Activated naive CD8-positive, alpha-beta T cell treated with anti-CD3 and anti-CD28 coated beads for 36 hours (primary cell): ENCODE measurements at regions not wholly inside any gene's neighbourhood (a gene's known extent, or its start where the extent isn't known, plus 50 kb on each side); places are given as distances from the start of the nearest gene placed in this dataset.

ENCODE experiments used
- DNase-seq: peaks from one replicate; pipeline ENCODE4 v3.0.0; 2021
- H3K27ac Mint-ChIP-seq: one replicate; pipeline ENCODE4 v1.8.0; 2022; ENCODE audit warnings: mild to moderate bottlenecking, moderate library complexity, mixed read lengths
- H3K27me3 Mint-ChIP-seq: one replicate; pipeline ENCODE4 v1.8.0; 2022; ENCODE audit warnings: mild to moderate bottlenecking, mixed read lengths
- H3K36me3 Mint-ChIP-seq: one replicate; pipeline ENCODE4 v1.8.0; 2021; ENCODE audit warnings: mild to moderate bottlenecking, mixed read lengths
- H3K4me1 Mint-ChIP-seq: one replicate; pipeline ENCODE4 v1.8.0; 2021; ENCODE audit warnings: mixed read lengths
- H3K4me3 Mint-ChIP-seq: one replicate; pipeline ENCODE4 v1.8.0; 2022; ENCODE audit warnings: mild to moderate bottlenecking, moderate library complexity, mixed read lengths
- H3K9me3 Mint-ChIP-seq: one replicate; pipeline ENCODE4 v1.8.0; 2022; ENCODE audit warnings: mixed read lengths

DNA sequence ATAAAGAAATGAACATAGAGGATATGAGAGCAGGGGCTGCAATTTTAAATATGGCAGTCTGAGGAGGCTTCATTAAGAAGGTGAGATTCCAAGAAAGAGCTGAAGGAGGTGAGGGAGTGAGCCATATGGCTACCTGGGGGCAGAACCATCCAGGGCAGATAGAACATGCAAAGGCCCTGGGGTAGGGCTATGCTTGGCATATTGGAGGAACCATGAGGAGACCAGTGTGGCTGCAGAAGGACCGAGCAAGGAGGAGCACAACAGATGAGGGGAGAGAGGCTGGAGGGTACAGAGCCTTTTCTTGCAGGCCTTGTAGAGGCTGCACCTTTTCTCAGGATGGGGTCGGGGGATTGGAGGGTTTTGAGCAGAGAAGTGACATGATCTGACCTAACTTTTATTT lies 69.5 kb upstream of the GATA6 start:
- Mint-ChIP-seq H3K27ac (no peak overlapping the region), H3K4me1 (no peaks in the 10 kb centered on the region), H3K4me3 (no peak overlapping the region)

DNA sequence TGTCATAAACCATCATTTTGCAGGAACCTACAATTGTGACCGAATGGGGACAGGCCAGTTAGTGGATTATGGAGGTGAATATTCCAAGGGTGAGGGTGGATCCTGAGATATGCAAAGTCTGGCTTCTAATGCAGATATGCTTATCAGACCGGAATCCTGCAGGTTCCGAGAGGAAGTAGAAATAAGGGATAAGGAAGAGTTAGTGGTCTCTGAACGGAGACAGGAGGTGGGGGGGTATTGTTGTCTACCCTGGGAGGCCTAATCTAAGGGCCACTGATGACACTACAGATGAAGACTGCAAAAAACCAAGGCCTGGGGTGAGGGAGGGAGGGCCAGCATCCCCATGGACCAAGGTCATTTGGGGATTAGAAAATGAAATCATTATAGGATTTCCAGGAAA lies 67.7 kb upstream of the GATA6 start:
- no peak overlapping the region for H3K4me3 Mint-ChIP-seq
- no peak for DNase-seq
- no peaks in the 10 kb centered on the region for H3K36me3 Mint-ChIP-seq
- peaks cover 17% of the 10 kb centered on the region for H3K27me3 Mint-ChIP-seq
- H3K9me3 Mint-ChIP-seq = no peaks in the 10 kb centered on the region
- no peaks in the 10 kb centered on the region for H3K4me1 Mint-ChIP-seq
- no peak overlapping the region for H3K27ac Mint-ChIP-seq

More for the DNA sequence above, 69.5 kb upstream of the GATA6 start:
- no peak for DNase-seq
- H3K36me3 Mint-ChIP-seq = no peaks in the 10 kb centered on the region
- peaks cover 17% of the 10 kb centered on the region for H3K27me3 Mint-ChIP-seq
- H3K9me3 Mint-ChIP-seq = no peaks in the 10 kb centered on the region

DNA sequence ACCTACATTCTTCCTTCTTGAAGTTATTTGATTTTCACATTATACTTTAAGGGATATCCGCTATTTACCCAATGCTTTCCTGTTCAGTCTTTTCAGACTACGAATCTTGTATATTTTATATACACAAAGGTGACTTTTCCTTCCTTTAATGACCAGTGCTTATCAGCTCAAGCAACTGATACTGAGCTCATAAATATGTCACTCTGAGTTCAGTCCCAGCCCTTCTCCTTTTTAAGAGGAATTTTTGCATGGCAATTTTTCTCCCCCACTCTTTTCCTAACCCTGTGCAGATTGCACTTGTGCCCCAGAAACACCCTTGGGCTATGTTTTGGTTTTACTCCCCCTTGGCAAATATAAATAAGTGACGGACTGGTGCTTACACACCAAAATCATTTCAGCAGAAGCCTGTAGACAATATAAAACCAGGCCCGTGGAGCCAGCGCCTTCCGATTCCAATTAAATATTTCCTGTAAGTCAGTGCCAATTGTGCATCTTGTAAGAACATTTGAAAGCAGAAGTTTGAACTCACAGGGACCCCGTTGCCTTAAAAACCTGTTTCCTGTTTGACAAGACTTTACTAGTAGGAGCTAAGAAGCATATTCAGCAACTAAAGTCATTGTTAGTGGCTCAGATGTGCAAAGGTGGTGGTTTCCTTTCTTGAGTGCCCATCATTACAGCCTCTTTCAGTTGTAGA lies 66.3 kb upstream of the GATA6 start:
- Mint-ChIP-seq H3K4me1 (no peaks in the 10 kb centered on the region), H3K9me3 (no peaks in the 10 kb centered on the region), H3K4me3 (no peak overlapping the region), H3K27ac (no peak overlapping the region), H3K27me3 (peaks cover 20% of the 10 kb centered on the region), H3K36me3 (no peaks in the 10 kb centered on the region)
- DNase-seq = no peak

GRCh38 chr18:22103647-22104031 lies 65.8 kb upstream of the GATA6 start:
- Mint-ChIP-seq H3K9me3 (no peaks in the 10 kb centered on the region), H3K36me3 (no peaks in the 10 kb centered on the region), H3K27me3 (peaks cover 20% of the 10 kb centered on the region), H3K4me3 (no peak overlapping the region), H3K4me1 (no peaks in the 10 kb centered on the region), H3K27ac (no peak overlapping the region)
- no peak for DNase-seq

- H3K27ac Mint-ChIP-seq = no peak overlapping the region
Measured at GRCh38 chr18:22106536-22107292, 62.7 kb upstream of the GATA6 start.

DNA sequence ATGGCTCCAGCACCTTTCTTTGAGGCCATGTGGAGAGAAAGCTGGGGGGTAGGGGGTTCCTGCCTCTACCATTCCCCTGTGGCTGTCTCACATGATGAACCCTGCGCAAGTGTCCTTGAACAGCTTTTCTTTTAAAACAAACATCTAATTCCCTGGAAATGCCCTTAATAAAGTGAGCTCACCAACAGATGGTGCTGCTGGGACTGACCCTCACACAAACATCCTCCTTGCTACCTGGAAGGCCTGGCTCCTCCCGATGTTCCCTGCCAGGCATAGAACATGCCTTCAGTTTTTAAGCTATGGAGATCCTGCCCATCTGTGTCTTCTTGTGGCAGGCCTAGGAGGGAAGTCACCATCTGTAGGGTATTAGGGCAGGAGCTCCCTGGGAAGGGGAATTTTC lies 60.7 kb upstream of the GATA6 start:
- H3K4me1 Mint-ChIP-seq = no peaks in the 10 kb centered on the region
- H3K36me3 Mint-ChIP-seq = no peaks in the 10 kb centered on the region
- H3K27ac Mint-ChIP-seq = no peak overlapping the region
- H3K9me3 Mint-ChIP-seq = no peaks in the 10 kb centered on the region
- H3K27me3 Mint-ChIP-seq = peaks cover 4% of the 10 kb centered on the region
- DNase-seq = no peak
- no peak overlapping the region for H3K4me3 Mint-ChIP-seq

More at GRCh38 chr18:22106536-22107292, 62.7 kb upstream of the GATA6 start:
- Mint-ChIP-seq H3K4me1 (no peaks in the 10 kb centered on the region), H3K27me3 (peaks cover 14% of the 10 kb centered on the region), H3K36me3 (no peaks in the 10 kb centered on the region), H3K9me3 (no peaks in the 10 kb centered on the region), H3K4me3 (no peak overlapping the region)
- no peak for DNase-seq

DNA sequence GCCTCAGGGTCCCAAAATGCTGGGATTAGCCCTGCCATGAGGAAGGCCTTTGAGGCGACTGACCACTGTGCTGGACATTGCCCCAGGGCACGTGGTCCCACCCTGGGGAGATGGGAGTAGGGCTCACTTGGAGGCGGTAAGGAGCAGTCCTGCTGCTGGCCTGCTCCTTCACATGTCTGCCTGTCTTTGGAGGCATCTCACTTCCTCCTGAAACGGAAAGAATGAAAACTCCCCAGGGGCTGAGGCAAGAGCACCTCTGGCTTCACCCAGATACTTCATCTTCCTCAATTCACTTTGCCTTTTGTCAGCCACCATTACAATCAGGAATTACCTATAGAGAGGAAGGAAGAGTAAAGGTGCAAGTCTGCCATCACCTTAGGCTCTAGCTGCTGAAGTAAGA lies 59.9 kb upstream of the GATA6 start:
- no peaks in the 10 kb centered on the region for H3K9me3 Mint-ChIP-seq
- no peak for DNase-seq
- no peak overlapping the region for H3K27ac Mint-ChIP-seq
- no peak overlapping the region for H3K4me3 Mint-ChIP-seq
- H3K4me1 Mint-ChIP-seq = no peaks in the 10 kb centered on the region
- H3K36me3 Mint-ChIP-seq = no peaks in the 10 kb centered on the region
- H3K27me3 Mint-ChIP-seq = peaks cover 4% of the 10 kb centered on the region

- Mint-ChIP-seq H3K36me3 (no peaks in the 10 kb centered on the region), H3K4me3 (no peak overlapping the region), H3K27ac (no peak overlapping the region), H3K9me3 (no peaks in the 10 kb centered on the region), H3K4me1 (no peaks in the 10 kb centered on the region), H3K27me3 (peaks cover 4% of the 10 kb centered on the region)
- no peak for DNase-seq
Measured at GRCh38 chr18:22110461-22110924, 58.9 kb upstream of the GATA6 start.

DNA sequence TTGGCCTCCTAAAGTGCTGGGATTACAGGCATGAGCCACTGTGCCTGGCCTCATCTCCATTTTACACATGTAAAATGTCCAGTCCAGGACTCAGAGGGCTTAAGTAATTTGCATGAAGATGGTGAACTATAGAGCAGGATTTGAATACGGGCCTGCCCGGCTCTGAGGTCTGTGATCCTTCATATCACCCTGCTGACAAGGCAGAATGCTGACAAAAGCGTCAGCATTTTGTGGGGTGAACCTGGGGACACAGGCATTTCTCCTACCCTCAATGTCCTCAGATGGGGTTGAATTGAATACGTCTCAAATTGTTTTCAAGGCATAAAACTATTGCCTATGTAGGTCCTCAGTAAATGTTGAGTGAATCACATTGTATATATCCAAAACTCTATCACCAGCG lies 57.2 kb upstream of the GATA6 start:
- no peak overlapping the region for H3K4me3 Mint-ChIP-seq
- H3K4me1 Mint-ChIP-seq = no peaks in the 10 kb centered on the region
- DNase-seq = no peak
- no peak overlapping the region for H3K27ac Mint-ChIP-seq
- H3K9me3 Mint-ChIP-seq = no peaks in the 10 kb centered on the region
- peaks cover 4% of the 10 kb centered on the region for H3K27me3 Mint-ChIP-seq
- H3K36me3 Mint-ChIP-seq = no peaks in the 10 kb centered on the region

DNA sequence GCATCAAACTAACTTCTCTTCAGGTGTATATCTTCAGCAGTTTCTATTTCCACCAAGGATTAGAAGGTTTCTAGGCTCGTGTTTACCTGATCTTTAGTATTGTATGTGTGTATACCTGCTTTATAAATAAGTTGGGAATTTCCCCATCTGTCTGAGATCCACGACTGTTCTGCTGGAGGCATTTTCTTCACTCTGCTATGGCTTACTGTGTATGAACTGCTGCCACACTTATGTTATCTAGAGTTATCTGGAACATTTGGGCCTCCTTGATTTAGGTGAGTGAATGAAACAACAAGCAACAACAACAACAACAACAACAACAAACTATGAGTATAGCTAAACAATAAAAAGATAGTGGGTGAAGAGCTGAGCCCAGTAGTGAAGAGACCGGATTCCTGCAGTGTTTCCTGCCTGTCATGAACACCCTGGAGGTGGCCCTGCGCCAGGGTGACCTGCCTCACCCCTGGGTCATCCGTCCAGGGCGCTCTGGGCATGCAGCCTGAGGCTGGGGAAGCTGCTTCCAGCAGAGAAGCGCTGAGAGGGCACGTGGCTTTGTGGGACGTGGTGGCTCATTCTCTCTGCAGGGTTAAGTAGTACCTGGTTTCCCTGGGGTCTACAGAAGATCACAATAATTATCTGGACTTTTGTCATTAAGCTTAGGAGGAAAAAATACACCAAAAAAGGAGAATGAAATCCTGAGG lies 56.1 kb upstream of the GATA6 start:
- H3K36me3 Mint-ChIP-seq = no peaks in the 10 kb centered on the region
- no peaks in the 10 kb centered on the region for H3K4me1 Mint-ChIP-seq
- DNase-seq = no peak
- H3K27ac Mint-ChIP-seq = no peak overlapping the region
- no peaks in the 10 kb centered on the region for H3K27me3 Mint-ChIP-seq
- H3K9me3 Mint-ChIP-seq = no peaks in the 10 kb centered on the region
- no peak overlapping the region for H3K4me3 Mint-ChIP-seq

- no peak overlapping the region for H3K4me3 Mint-ChIP-seq
- H3K27me3 Mint-ChIP-seq = no peaks in the 10 kb centered on the region
- H3K36me3 Mint-ChIP-seq = no peaks in the 10 kb centered on the region
- DNase-seq = no peak
- H3K4me1 Mint-ChIP-seq = no peaks in the 10 kb centered on the region
- no peak overlapping the region for H3K27ac Mint-ChIP-seq
- no peaks in the 10 kb centered on the region for H3K9me3 Mint-ChIP-seq
Measured at GRCh38 chr18:22114526-22115321, 54.7 kb upstream of the GATA6 start.

GRCh38 chr18:22115573-22115972 lies 53.8 kb upstream of the GATA6 start:
- Mint-ChIP-seq H3K27me3 (no peaks in the 10 kb centered on the region), H3K9me3 (no peaks in the 10 kb centered on the region)
- DNase-seq = no peak

More at GRCh38 chr18:22115573-22115972, 53.8 kb upstream of the GATA6 start:
- no peaks in the 10 kb centered on the region for H3K36me3 Mint-ChIP-seq
- H3K4me3 Mint-ChIP-seq = no peak overlapping the region
- H3K4me1 Mint-ChIP-seq = no peaks in the 10 kb centered on the region
- H3K27ac Mint-ChIP-seq = no peak overlapping the region
